ENCODE measurements at regions not wholly inside any gene's neighbourhood (a gene's known extent, or its start where the extent isn't known, plus 50 kb on each side); places are given as distances from the start of the nearest gene placed in this dataset.

DNA sequence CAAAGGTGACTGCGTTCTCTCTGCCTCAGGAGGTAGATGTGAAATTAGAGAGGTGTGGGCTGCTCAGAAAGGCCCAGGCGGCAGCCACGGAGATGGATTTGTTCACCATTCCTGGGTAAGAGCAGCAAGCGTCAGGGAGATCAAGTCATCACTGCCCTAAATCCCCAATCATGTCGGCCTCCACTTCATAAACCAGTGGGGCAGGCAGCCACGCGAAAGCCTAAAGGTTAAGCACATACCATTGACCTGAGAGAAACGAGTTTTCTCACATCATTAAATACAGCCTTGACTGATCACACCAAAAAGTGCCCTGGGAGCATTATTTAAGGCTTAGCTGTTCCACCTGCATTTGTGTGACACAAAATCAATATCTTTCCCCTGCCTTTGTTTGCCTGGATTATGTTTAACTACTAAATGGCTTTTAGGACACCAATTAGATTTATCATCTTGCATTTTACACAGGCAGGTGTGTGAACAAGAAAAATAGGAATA is 50.7 kb upstream of the FOXB1 start:
- TF ChIP-seq, protein P1, sequence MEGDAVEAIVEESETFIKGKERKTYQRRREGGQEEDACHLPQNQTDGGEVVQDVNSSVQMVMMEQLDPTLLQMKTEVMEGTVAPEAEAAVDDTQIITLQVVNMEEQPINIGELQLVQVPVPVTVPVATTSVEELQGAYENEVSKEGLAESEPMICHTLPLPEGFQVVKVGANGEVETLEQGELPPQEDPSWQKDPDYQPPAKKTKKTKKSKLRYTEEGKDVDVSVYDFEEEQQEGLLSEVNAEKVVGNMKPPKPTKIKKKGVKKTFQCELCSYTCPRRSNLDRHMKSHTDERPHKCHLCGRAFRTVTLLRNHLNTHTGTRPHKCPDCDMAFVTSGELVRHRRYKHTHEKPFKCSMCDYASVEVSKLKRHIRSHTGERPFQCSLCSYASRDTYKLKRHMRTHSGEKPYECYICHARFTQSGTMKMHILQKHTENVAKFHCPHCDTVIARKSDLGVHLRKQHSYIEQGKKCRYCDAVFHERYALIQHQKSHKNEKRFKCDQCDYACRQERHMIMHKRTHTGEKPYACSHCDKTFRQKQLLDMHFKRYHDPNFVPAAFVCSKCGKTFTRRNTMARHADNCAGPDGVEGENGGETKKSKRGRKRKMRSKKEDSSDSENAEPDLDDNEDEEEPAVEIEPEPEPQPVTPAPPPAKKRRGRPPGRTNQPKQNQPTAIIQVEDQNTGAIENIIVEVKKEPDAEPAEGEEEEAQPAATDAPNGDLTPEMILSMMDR (conservative IDR thresholded peaks at IDR 0.05 in 1 of 2, IDR thresholded peaks at IDR 0.05 in 1 of 2; ENCODE audit: low read depth in 1 of 2, low read length in 2 of 2) = no peak
- TF ChIP-seq EZH2 (IDR thresholded peaks at IDR 0.05; ENCODE audit: low read length, missing control alignments) = no peak

All from fibroblast of lung (primary cell).